ENCODE measurements at regions not wholly inside any gene's neighbourhood (a gene's known extent, or its start where the extent isn't known, plus 50 kb on each side); places are given as distances from the start of the nearest gene placed in this dataset.
"Not testable (repeated sequence)": the region's sequence is repeated elsewhere in the genome, so short reads cannot be mapped to it uniquely, and the experiment has no call there.

GRCh38 chr10:3570131-3570729 is 214.8 kb downstream of the KLF6 start:
- no peak for DNase-seq

GRCh38 chr10:3568983-3569382 is 216.0 kb downstream of the KLF6 start:
- DNase-seq, result no peak

- no peak for DNase-seq
Observed at GRCh38 chr10:3568392-3568791, 216.6 kb downstream of the KLF6 start.

- DNase-seq, result no peak
Observed at GRCh38 chr10:3567291-3567963, 217.6 kb downstream of the KLF6 start.

GRCh38 chr10:3566627-3567026 is 218.4 kb downstream of the KLF6 start:
- DNase-seq, result no peak

- no peak for DNase-seq
Observed at GRCh38 chr10:3564346-3565002, 220.5 kb downstream of the KLF6 start.

- DNase-seq, result no peak
Observed at GRCh38 chr10:3563298-3563697, 221.7 kb downstream of the KLF6 start.

GRCh38 chr10:3560628-3561027 is 224.4 kb downstream of the KLF6 start:
- not testable (repeated sequence) for DNase-seq

- DNase-seq, result no peak
Observed at GRCh38 chr10:3559527-3559926, 225.5 kb downstream of the KLF6 start.

GRCh38 chr10:3559011-3559410 is 226.0 kb downstream of the KLF6 start:
- no peak for DNase-seq

GRCh38 chr10:3556191-3557017 is 228.6 kb downstream of the KLF6 start:
- DNase-seq, result not testable (repeated sequence)

- no peak for DNase-seq
Observed at GRCh38 chr10:3554121-3554522, 230.9 kb downstream of the KLF6 start.

- DNase-seq, result no peak
Observed at GRCh38 chr10:3552281-3552680, 232.7 kb downstream of the KLF6 start.

- DNase-seq, result no peak
Observed at GRCh38 chr10:3551761-3552160, 233.2 kb downstream of the KLF6 start.

- DNase-seq, result no peak
Observed at GRCh38 chr10:3549118-3549517, 235.9 kb downstream of the KLF6 start.

GRCh38 chr10:3548702-3549101 is 236.3 kb downstream of the KLF6 start:
- no peak for DNase-seq

GRCh38 chr10:3548076-3548475 is 236.9 kb downstream of the KLF6 start:
- DNase-seq, result no peak

GRCh38 chr10:3544561-3544960 is 240.4 kb downstream of the KLF6 start:
- DNase-seq, result no peak

- DNase-seq, result no peak
Observed at GRCh38 chr10:3542185-3542611, 242.8 kb downstream of the KLF6 start.

- no peak for DNase-seq
Observed at GRCh38 chr10:3539696-3540383, 245.2 kb downstream of the KLF6 start.

- no peak for DNase-seq
Observed at GRCh38 chr10:3538656-3539531, 246.1 kb downstream of the KLF6 start.

- no peak for DNase-seq
Observed at GRCh38 chr10:3538291-3538655, 246.7 kb downstream of the KLF6 start.
